DOHH2 (cell line): ENCODE measurements at regions not wholly inside any gene's neighbourhood (a gene's known extent, or its start where the extent isn't known, plus 50 kb on each side); places are given as distances from the start of the nearest gene placed in this dataset.

Experiments
- H3F3A ChIP-seq: fragments of 200-600 bp; sonication (generic), shearing (Covaris generic); 2 replicates; pipeline ENCODE4 v1.6.0; 2016; ENCODE audit warnings: antibody characterized with exemption, mild to moderate bottlenecking; ENCODE audit not compliant: control insufficient read depth, insufficient read depth
- H3K27ac ChIP-seq: fragments of 200-600 bp; sonication (generic); 2 replicates; pipeline ENCODE4 v1.5.1; 2014; ENCODE audit warnings: low read depth, mild to moderate bottlenecking, low read length, moderate library complexity
- H3K27me3 ChIP-seq: fragments of 200-600 bp; sonication (generic); 2 replicates; pipeline ENCODE4 v1.6.1; 2014; ENCODE audit warnings: mild to moderate bottlenecking, low read length, mixed read lengths; ENCODE audit not compliant: control insufficient read depth
- H3K36me3 ChIP-seq: fragments of 200-600 bp; sonication (generic); 2 replicates; pipeline ENCODE4 v1.6.1; 2014; ENCODE audit warnings: mild to moderate bottlenecking, low read length, moderate library complexity, mixed read lengths; ENCODE audit not compliant: control insufficient read depth
- H3K4me1 ChIP-seq: fragments of 200-600 bp; sonication (generic); 2 replicates; pipeline ENCODE4 v1.6.1; 2014; ENCODE audit warnings: mild to moderate bottlenecking, low read length, mixed read lengths; ENCODE audit not compliant: control insufficient read depth
- H3K4me2 ChIP-seq: fragments of 200-600 bp; sonication (generic); 2 replicates; pipeline ENCODE4 v1.6.0; 2014; ENCODE audit warnings: mild to moderate bottlenecking, low read length, moderate library complexity
- H3K4me3 ChIP-seq: fragments of 200-600 bp; sonication (generic); 2 replicates; pipeline ENCODE4 v1.5.1; 2014; ENCODE audit warnings: mild to moderate bottlenecking, low read length, mixed read lengths
- H3K79me2 ChIP-seq: fragments of 200-600 bp; sonication (generic); 2 replicates; pipeline ENCODE4 v1.6.1; 2014; ENCODE audit warnings: mild to moderate bottlenecking, low read length, mixed read lengths; ENCODE audit not compliant: control insufficient read depth
- H3K9me2 ChIP-seq: fragments of 200-600 bp; sonication (generic); replicated peaks from 2 replicates; pipeline ENCODE4 v1.6.1; 2014; ENCODE audit warnings: mild to moderate bottlenecking, low read length, mixed read lengths; ENCODE audit not compliant: control insufficient read depth
- H3K9me3 ChIP-seq: fragments of 200-600 bp; sonication (generic); 2 replicates; pipeline ENCODE4 v1.6.1; 2014; ENCODE audit warnings: antibody characterized with exemption, low read length, mixed read lengths; ENCODE audit not compliant: control insufficient read depth, insufficient read depth
- H4K20me1 ChIP-seq: fragments of 200-600 bp; sonication (generic); 2 replicates; pipeline ENCODE4 v1.6.0; 2014; ENCODE audit warnings: low read depth, mild to moderate bottlenecking, antibody characterized with exemption, low read length, moderate library complexity; ENCODE audit not compliant: control insufficient read depth, insufficient read depth
- CTCF ChIP-seq: fragments of 200-600 bp; sonication (generic); IDR thresholded peaks from one replicate; pipeline ENCODE4 v1.5.1; 2014; ENCODE audit warnings: antibody characterized with exemption, mild to moderate bottlenecking, low read depth, low read length; ENCODE audit not compliant: poor library complexity, severe bottlenecking
- EZH2phosphoT487 ChIP-seq: fragments of 200-600 bp; sonication (generic); IDR thresholded peaks from 2 replicates; pipeline ENCODE4 v1.6.1; 2017; ENCODE audit warnings: borderline replicate concordance, mild to moderate bottlenecking, antibody characterized with exemption, low read length, moderate library complexity, mixed read lengths

DNA sequence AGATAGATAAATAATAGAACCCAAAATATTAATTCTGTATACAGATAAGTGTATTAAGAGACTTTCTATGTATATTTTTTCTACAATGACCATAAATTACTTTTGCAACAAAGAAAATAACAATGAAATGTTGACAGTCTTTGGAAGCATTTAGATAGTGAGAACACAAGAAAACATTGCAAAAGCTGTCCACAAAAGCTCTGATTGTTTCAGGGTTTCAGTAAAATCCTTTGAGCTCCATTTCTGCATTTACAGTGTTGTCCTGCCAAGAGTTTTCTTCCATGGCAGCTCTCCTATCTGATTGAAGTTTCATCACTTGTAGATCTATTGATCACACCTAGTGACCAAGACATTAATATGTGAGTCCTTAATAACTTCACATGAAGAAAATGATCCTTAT, 321.8 kb downstream of the GPR37 start:
- Histone ChIP-seq H4K20me1 (no peaks in the 10 kb centered on the region), H3K4me1 (no peaks in the 10 kb centered on the region), H3F3A (no peaks in the 10 kb centered on the region), H3K9me2 (no peaks in the 10 kb centered on the region), H3K27ac (no peak overlapping the region), H3K4me2 (no peak overlapping the region), H3K79me2 (no peaks in the 10 kb centered on the region), H3K27me3 (no peaks in the 10 kb centered on the region), H3K36me3 (no peaks in the 10 kb centered on the region), H3K4me3 (no peak overlapping the region), H3K9me3 (no peaks in the 10 kb centered on the region)
- TF ChIP-seq CTCF: no peak
- no peak for TF ChIP-seq EZH2phosphoT487

GRCh38 chr7:124440081-124440480, 325.5 kb downstream of the GPR37 start:
- Histone ChIP-seq H3K4me1 (no peaks in the 10 kb centered on the region), H3K27ac (no peak overlapping the region), H3K79me2 (no peaks in the 10 kb centered on the region), H3K4me3 (no peak overlapping the region), H3F3A (no peaks in the 10 kb centered on the region), H4K20me1 (no peaks in the 10 kb centered on the region), H3K36me3 (no peaks in the 10 kb centered on the region), H3K9me2 (no peaks in the 10 kb centered on the region), H3K27me3 (no peaks in the 10 kb centered on the region), H3K9me3 (no peaks in the 10 kb centered on the region), H3K4me2 (no peak overlapping the region)
- TF ChIP-seq CTCF (no peak), EZH2phosphoT487 (no peak)

- H3K79me2 ChIP-seq: no peaks in the 10 kb centered on the region
- H3F3A ChIP-seq: no peaks in the 10 kb centered on the region
- no peaks in the 10 kb centered on the region for H4K20me1 ChIP-seq
- no peak overlapping the region for H3K4me2 ChIP-seq
- no peak for TF ChIP-seq CTCF
- no peak for TF ChIP-seq EZH2phosphoT487
- no peak overlapping the region for H3K4me3 ChIP-seq
- no peaks in the 10 kb centered on the region for H3K27me3 ChIP-seq
- H3K9me3 ChIP-seq: no peaks in the 10 kb centered on the region
- no peaks in the 10 kb centered on the region for H3K4me1 ChIP-seq
- H3K27ac ChIP-seq: no peak overlapping the region
- H3K9me2 ChIP-seq: no peaks in the 10 kb centered on the region
- H3K36me3 ChIP-seq: no peaks in the 10 kb centered on the region
Observed at GRCh38 chr7:124432009-124432578, 333.5 kb downstream of the GPR37 start.
